Coronary artery (tissue), 2 donors: ENCODE measurements at regions not wholly inside any gene's neighbourhood (a gene's known extent, or its start where the extent isn't known, plus 50 kb on each side); places are given as distances from the start of the nearest gene placed in this dataset.

ENCODE experiments used
- DNase-seq: peaks from one replicate; pipeline ENCODE4 v3.0.0-alpha.2; 2017; ENCODE audit warnings: low spot score
- H3K27ac ChIP-seq, 2 donors: fragments of 200-600 bp; sonication (generic); one replicate each; pipeline ENCODE4 v1.5.1; 2016 to 2019
- H3K4me3 ChIP-seq: fragments of 200-600 bp; sonication (generic); 2 replicates; pipeline ENCODE4 v1.5.1; 2016; ENCODE audit warnings: mild to moderate bottlenecking, moderate library complexity
- CTCF ChIP-seq: fragments of 200-600 bp; sonication (generic); IDR thresholded peaks from one replicate; pipeline ENCODE4 v1.5.1; 2019; ENCODE audit warnings: antibody characterized with exemption

DNA sequence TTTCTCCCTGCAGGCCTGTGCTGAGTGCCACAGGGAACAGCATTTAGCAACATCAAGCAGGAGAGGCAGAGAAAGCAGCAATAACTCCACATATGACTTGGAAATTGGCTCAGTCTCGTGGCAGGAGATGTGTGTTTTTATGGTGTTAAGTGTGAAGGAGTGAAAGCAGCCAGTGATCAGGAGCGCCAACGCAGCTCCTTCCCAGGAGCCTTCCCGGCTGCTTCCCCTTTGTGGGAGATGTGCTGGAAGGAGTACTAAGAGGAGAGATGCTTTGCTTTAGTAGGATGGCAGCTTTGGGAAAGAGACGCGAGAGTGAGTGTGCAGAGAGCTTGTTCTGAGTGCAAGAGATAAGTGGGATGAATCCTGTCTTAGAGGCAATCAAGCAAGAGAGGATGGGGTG lies 54.7 kb upstream of the KIRREL3 start:
- Histone ChIP-seq H3K27ac (no peak overlapping the region), H3K4me3 (no peak overlapping the region)
- DNase-seq: no peak
- TF ChIP-seq CTCF: no peak

- DNase-seq: no peak
- H3K27ac ChIP-seq: no peak overlapping the region
- no peak overlapping the region for H3K4me3 ChIP-seq
- TF ChIP-seq CTCF: no peak
These were observed 53.6 kb upstream of the KIRREL3 start for GRCh38 chr11:127054153-127054552.

DNA sequence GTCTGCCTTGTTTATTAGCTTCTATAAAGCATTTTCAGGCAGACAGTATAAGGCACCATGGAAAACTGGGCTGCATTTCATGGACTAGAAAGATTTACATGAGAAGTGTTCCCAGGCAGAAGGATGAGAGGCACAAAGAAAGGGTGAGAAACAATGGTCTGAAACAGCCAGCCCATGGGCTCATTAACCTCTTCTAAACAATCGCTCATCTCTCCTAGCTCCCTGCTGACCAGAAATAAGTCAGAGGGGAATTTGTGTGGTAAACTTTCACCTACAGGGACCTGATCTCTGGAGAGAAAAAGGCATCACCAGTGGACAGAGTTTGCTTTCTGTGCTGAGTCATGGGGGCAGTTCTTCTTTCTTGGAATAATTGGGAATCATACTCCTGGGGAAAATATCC lies 51.8 kb upstream of the KIRREL3 start:
- Histone ChIP-seq H3K4me3 (no peak overlapping the region), H3K27ac (no peak overlapping the region)
- no peak for DNase-seq
- no peak for TF ChIP-seq CTCF
